ENCODE measurements at regions not wholly inside any gene's neighbourhood (a gene's known extent, or its start where the extent isn't known, plus 50 kb on each side); places are given as distances from the start of the nearest gene placed in this dataset.

DNA sequence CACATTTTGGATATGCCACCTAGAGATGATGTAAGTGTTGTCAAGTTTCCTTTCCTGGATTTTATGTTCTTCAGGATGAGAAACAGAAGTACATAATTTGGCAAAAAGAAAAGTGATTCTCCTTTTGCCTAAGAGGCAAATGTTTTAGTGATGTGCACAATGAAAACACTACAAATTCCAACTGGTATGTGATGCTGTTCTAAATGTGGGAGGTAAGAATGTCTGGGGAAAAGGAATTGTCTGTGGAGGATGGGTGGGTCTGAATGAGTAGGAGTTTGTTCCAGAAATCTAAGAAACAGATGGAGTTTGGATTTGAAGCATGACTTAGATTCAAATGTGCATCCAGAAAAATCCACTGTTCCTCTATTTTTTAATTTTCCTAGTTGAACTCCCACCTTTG, 473.6 kb upstream of the SPRY2 start:
- no peak for TF ChIP-seq POLR2AphosphoS5 (IDR thresholded peaks at IDR 0.05)
- TF ChIP-seq, protein P1, sequence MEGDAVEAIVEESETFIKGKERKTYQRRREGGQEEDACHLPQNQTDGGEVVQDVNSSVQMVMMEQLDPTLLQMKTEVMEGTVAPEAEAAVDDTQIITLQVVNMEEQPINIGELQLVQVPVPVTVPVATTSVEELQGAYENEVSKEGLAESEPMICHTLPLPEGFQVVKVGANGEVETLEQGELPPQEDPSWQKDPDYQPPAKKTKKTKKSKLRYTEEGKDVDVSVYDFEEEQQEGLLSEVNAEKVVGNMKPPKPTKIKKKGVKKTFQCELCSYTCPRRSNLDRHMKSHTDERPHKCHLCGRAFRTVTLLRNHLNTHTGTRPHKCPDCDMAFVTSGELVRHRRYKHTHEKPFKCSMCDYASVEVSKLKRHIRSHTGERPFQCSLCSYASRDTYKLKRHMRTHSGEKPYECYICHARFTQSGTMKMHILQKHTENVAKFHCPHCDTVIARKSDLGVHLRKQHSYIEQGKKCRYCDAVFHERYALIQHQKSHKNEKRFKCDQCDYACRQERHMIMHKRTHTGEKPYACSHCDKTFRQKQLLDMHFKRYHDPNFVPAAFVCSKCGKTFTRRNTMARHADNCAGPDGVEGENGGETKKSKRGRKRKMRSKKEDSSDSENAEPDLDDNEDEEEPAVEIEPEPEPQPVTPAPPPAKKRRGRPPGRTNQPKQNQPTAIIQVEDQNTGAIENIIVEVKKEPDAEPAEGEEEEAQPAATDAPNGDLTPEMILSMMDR (IDR thresholded peaks at IDR 0.05), result no peak
- TF ChIP-seq POLR2A (IDR thresholded peaks at IDR 0.05), result no peak

Measured in upper lobe of left lung (tissue), 4 donors.